AG04450 (cell line): ENCODE measurements at regions not wholly inside any gene's neighbourhood (a gene's known extent, or its start where the extent isn't known, plus 50 kb on each side); places are given as distances from the start of the nearest gene placed in this dataset.

Experiments
- CTCF ChIA-PET: fragments of 300-600, 350-600 bp; formaldehyde crosslinking; extraction: SDS; loops from one replicate; lab custom pipeline; 2022; ENCODE audit warnings: antibody characterized with exemption, inconsistent platforms; lab: Charles Lee
- POLR2A ChIA-PET: fragments of 350-600 bp; formaldehyde crosslinking; extraction: SDS; loops from one replicate; lab custom pipeline; 2021; ENCODE audit warnings: antibody characterized with exemption, inconsistent platforms; lab: Yijun Ruan, JAX
- DNase-seq: peaks from one replicate; pipeline ENCODE4 v3.0.0-alpha.2; 2011; ENCODE audit warnings: low read depth, low spot score
- H3K27ac ChIP-seq: one replicate; pipeline ENCODE4 v1.5.1; 2012; ENCODE audit warnings: low read depth, low read length, control low read depth
- H3K27me3 ChIP-seq: one replicate; pipeline ENCODE4 v1.6.0; 2012; ENCODE audit warnings: low read length; ENCODE audit not compliant: control insufficient read depth, insufficient read depth
- H3K4me3 ChIP-seq: 2 replicates; pipeline ENCODE4 v1.5.1; 2011; ENCODE audit warnings: mild to moderate bottlenecking, low read depth, low read length, control low read depth
- H3K9me3 ChIP-seq: 2 replicates; pipeline ENCODE4 v1.5.1; 2012; ENCODE audit warnings: low read length; ENCODE audit not compliant: control insufficient read depth, insufficient read depth
- TF ChIP-seq, protein P1 (sequence below): IDR thresholded peaks from 2 replicates; pipeline ENCODE4 v1.5.1; 2011; ENCODE audit warnings: low read depth, low read length, control low read depth, inconsistent platforms

DNA sequence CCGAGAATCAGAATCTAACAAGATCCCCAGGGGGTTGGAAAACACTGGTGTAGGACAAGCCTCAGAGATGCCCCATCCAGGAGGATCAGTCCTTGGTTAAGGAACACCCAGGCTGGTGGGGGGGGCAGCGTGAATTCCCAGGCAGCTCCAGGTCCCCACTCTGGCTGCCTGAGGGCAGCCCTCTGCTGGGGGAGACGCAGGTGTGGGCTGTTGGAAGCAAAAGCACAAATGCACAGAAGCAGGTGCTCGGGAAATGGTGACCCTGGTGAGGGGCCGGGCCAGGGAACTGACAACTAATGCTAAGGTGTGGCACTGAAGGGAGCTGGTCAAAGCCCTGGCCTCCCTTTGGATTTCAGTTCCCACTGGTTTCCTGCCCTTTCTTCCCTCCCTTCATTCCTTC lies 140.8 kb upstream of the CDH5 start:
- TF ChIP-seq, protein P1, sequence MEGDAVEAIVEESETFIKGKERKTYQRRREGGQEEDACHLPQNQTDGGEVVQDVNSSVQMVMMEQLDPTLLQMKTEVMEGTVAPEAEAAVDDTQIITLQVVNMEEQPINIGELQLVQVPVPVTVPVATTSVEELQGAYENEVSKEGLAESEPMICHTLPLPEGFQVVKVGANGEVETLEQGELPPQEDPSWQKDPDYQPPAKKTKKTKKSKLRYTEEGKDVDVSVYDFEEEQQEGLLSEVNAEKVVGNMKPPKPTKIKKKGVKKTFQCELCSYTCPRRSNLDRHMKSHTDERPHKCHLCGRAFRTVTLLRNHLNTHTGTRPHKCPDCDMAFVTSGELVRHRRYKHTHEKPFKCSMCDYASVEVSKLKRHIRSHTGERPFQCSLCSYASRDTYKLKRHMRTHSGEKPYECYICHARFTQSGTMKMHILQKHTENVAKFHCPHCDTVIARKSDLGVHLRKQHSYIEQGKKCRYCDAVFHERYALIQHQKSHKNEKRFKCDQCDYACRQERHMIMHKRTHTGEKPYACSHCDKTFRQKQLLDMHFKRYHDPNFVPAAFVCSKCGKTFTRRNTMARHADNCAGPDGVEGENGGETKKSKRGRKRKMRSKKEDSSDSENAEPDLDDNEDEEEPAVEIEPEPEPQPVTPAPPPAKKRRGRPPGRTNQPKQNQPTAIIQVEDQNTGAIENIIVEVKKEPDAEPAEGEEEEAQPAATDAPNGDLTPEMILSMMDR = no peak
- CTCF ChIA-PET = no interaction called here
- no peak for DNase-seq

DNA sequence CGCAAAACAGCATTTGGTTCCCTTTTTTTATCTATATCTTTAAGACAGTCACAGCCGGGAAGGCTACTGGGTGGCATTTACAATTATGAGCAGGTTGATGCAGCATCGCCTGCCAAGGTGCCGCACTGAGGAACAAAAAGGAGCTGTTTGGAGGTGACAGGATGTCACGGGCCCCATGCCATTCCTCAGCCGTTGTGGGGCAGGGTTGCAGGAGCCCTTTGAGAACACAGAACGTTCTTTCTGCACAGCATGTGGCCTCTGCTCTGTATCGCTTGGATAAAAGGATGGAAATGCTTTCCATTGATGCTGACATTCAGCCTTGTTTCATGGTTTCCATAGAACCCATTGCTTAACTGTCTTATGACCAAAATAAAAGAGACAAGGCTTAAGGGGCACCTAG lies 141.9 kb upstream of the CDH5 start:
- TF ChIP-seq, protein P1 = no peak
- POLR2A ChIA-PET = no interaction called here

More for the DNA sequence above, 140.8 kb upstream of the CDH5 start:
- POLR2A ChIA-PET = no interaction called here
- H3K9me3 ChIP-seq = no peaks in the 10 kb centered on the region
- peaks cover 2% of the 10 kb centered on the region for H3K27me3 ChIP-seq
- no peak overlapping the region for H3K4me3 ChIP-seq
- no peak overlapping the region for H3K27ac ChIP-seq

DNA sequence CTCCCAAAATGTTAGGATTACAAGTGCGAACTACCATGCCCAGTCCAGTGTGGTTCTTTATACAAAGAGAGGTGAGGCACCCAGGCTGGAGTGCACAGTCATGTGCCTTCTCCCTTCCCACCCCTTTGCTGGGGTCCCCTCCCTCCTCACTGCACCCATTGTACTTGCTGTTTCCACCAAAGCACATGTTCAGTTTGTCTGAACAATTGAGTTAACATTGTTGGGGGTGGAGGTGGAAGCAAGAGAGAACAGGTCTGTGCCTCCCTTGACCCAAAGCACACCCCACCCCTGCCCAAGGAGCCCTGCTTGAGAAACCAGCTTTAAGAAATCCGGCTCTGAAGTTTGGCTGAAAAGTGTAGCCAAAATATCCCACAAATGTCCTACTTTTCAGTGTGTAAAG lies 142.3 kb upstream of the CDH5 start:
- TF ChIP-seq, protein P1 = no peak
- Histone ChIP-seq H3K27me3 (peaks cover 3% of the 10 kb centered on the region), H3K27ac (no peak overlapping the region), H3K9me3 (no peaks in the 10 kb centered on the region), H3K4me3 (no peak overlapping the region)
- CTCF ChIA-PET = no interaction called here
- POLR2A ChIA-PET = no interaction called here
- DNase-seq = no peak

More for the DNA sequence above, 141.9 kb upstream of the CDH5 start:
- Histone ChIP-seq H3K4me3 (no peak overlapping the region), H3K27me3 (peaks cover 3% of the 10 kb centered on the region), H3K27ac (no peak overlapping the region), H3K9me3 (no peaks in the 10 kb centered on the region)
- DNase-seq = no peak
- CTCF ChIA-PET = no interaction called here

DNA sequence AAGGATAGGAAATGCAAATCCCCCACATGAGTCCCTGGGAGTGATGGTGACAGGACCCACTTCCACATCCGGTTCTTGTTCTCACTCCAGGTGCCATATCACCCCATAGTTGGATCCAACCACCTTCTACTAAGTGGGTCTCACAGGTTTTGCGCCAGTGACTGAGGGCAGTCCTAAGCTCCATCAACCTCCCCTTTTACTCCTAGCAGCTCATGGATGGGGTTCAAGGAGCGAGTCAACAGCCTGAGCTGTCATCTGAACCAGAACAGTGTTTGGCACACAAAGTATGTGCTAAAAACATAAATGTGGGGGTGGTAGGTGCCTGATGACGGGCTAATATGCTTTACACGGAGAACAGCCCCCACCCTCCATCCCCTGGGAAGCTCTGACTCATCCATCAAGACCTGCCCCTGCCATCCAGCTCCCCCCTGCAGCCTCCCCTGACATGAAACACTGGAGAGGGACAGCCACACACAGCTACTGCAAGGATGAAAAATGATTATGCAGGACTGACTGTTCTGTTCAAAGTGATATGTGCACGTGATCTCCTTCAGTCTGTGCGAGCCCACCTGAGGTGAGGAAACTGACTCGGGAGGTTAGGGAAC lies 143.2 kb upstream of the CDH5 start:
- TF ChIP-seq, protein P1 = no peak
- no peak overlapping the region for H3K4me3 ChIP-seq
- peaks cover 12% of the 10 kb centered on the region for H3K27me3 ChIP-seq
- no peak overlapping the region for H3K27ac ChIP-seq
- DNase-seq = no peak
- ChIA-PET POLR2A (no interaction called here), CTCF (no interaction called here)
- no peaks in the 10 kb centered on the region for H3K9me3 ChIP-seq

DNA sequence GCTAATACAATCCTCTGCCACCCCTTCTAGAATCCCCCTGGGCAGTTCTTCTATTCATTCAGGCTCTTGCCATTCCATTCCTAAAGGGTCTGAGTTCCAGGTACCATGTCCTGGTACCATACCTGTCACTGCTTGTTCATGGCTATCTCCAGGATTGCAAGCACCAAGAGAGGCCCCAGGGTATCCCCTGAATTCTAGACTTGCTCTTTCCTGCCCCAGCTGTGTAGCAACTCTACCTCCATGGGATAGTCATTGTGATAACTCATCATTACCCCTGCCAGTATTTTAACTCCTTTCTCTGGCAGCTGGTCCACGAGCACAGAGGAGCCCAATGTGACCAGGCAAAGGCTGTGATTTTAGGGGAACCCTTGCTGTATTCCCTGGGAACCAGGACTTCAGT lies 143.7 kb upstream of the CDH5 start:
- peaks cover 12% of the 10 kb centered on the region for H3K27me3 ChIP-seq
- no peak for DNase-seq
- CTCF ChIA-PET = no interaction called here
- H3K27ac ChIP-seq = no peak overlapping the region
- H3K9me3 ChIP-seq = no peaks in the 10 kb centered on the region
- POLR2A ChIA-PET = no interaction called here
- TF ChIP-seq, protein P1 = no peak
- H3K4me3 ChIP-seq = no peak overlapping the region
